ENCODE measurements at regions not wholly inside any gene's neighbourhood (a gene's known extent, or its start where the extent isn't known, plus 50 kb on each side); places are given as distances from the start of the nearest gene placed in this dataset.

DNA sequence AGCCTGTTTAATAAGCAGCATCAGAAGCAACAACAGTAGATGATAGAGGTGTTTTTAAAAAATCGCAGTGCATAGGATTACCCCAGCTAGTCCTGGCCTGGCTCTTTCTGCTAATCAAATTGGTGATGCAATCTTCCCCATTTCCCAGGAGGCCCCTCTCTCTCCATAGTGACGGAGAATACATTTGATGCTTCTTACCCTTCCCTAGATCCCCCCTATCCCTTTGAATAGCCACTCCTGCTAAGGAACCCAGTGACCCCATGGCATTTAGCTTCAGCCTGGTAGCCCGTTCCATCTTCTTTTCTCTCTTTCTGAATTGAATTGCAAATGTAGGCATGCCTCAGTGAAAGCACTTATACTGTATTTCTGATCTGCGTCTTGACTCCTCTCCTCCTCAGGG lies 223.6 kb upstream of the GAP43 start:
- intact Hi-C loops (cut with micrococcal nuclease; ENCODE audit: unreplicated experiment) = no loop called here
- CTCF ChIA-PET = no interaction called here
- Histone ChIP-seq H3K27ac (ENCODE audit: low read depth, low read length, poor library complexity, severe bottlenecking) (no peak overlapping the region), H3K4me3 (ENCODE audit: low read depth, low read length, poor library complexity, severe bottlenecking) (no peak overlapping the region), H3K27me3 (replicated peaks; ENCODE audit: insufficient read depth, low read depth, low read length, poor library complexity) (no peaks in the 10 kb centered on the region), H3K9me3 (ENCODE audit: low read depth, low read length, poor library complexity, severe bottlenecking) (no peaks in the 10 kb centered on the region), H3K4me1 (ENCODE audit: insufficient read depth, low read length, poor library complexity, severe bottlenecking) (no peaks in the 10 kb centered on the region), H3K36me3 (ENCODE audit: insufficient read depth, low read length, poor library complexity, severe bottlenecking) (no peaks in the 10 kb centered on the region)
- no peak for TF ChIP-seq CTCF (conservative IDR thresholded peaks at IDR 0.05; ENCODE audit: low read depth, low read length)
- no peak for TF ChIP-seq EZH2 (IDR thresholded peaks at IDR 0.05; ENCODE audit: borderline replicate concordance, low read depth, low read length, poor library complexity, severe bottlenecking)
- POLR2A ChIA-PET (ENCODE audit: low non-redundant PET) = no interaction called here
- peak; percentile 18 for DNase-seq (ENCODE audit: low spot score)
- BruUV-seq (replicated peaks) = no TSS peak

GRCh38 chr3:115401298-115401697 lies 222.0 kb upstream of the GAP43 start:
- BruUV-seq (replicated peaks) = no TSS peak
- no peak for TF ChIP-seq EZH2 (IDR thresholded peaks at IDR 0.05; ENCODE audit: borderline replicate concordance, low read depth, low read length, poor library complexity, severe bottlenecking)
- TF ChIP-seq CTCF (conservative IDR thresholded peaks at IDR 0.05; ENCODE audit: low read depth, low read length) = no peak
- DNase-seq (ENCODE audit: low spot score) = no peak
- no peaks in the 10 kb centered on the region for H3K27me3 ChIP-seq (replicated peaks; ENCODE audit: insufficient read depth, low read depth, low read length, poor library complexity)
- ChIA-PET POLR2A (ENCODE audit: low non-redundant PET) (no interaction called here), CTCF (no interaction called here)
- H3K27ac ChIP-seq (ENCODE audit: low read depth, low read length, poor library complexity, severe bottlenecking) = no peak overlapping the region
- H3K4me1 ChIP-seq (ENCODE audit: insufficient read depth, low read length, poor library complexity, severe bottlenecking) = no peaks in the 10 kb centered on the region
- no peak overlapping the region for H3K4me3 ChIP-seq (ENCODE audit: low read depth, low read length, poor library complexity, severe bottlenecking)
- no peaks in the 10 kb centered on the region for H3K9me3 ChIP-seq (ENCODE audit: low read depth, low read length, poor library complexity, severe bottlenecking)
- no peaks in the 10 kb centered on the region for H3K36me3 ChIP-seq (ENCODE audit: insufficient read depth, low read length, poor library complexity, severe bottlenecking)
- intact Hi-C loops (cut with micrococcal nuclease; ENCODE audit: unreplicated experiment) = no loop called here

DNA sequence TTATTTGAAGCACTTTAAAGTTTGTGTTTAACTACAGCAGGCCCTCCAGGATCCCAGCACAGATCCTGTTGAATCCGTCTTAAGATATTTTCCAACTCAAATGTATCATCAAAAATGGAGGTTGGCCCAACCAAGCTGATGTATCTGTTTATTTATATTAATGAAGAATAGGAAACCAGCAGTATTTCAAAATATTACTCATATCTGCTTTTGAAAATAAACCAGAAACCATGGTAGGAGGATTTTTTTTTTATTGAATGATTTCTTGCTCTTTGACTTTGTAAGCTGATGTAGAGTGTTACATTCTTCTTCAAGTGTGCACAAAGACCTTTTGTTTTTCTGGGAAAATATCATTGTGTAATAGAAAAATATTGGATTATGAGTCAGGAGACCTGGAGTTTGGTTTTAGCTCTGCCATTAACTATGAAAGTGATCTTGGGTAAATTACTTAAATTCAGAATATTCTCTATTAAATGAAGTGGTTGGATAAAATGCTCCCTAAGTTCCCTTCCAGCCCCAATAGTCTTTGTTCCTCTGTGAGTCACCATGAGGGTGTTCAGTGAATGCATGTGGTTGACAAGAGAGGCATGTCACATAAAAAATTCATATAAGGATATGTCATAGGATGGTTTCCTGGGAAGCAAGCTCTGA lies 221.3 kb upstream of the GAP43 start:
- POLR2A ChIA-PET (ENCODE audit: low non-redundant PET) = no interaction called here
- Histone ChIP-seq H3K27me3 (replicated peaks; ENCODE audit: insufficient read depth, low read depth, low read length, poor library complexity) (no peaks in the 10 kb centered on the region), H3K27ac (ENCODE audit: low read depth, low read length, poor library complexity, severe bottlenecking) (no peak overlapping the region), H3K36me3 (ENCODE audit: insufficient read depth, low read length, poor library complexity, severe bottlenecking) (no peaks in the 10 kb centered on the region), H3K4me1 (ENCODE audit: insufficient read depth, low read length, poor library complexity, severe bottlenecking) (no peaks in the 10 kb centered on the region), H3K9me3 (ENCODE audit: low read depth, low read length, poor library complexity, severe bottlenecking) (no peaks in the 10 kb centered on the region), H3K4me3 (ENCODE audit: low read depth, low read length, poor library complexity, severe bottlenecking) (no peak overlapping the region)
- no TSS peak for BruUV-seq (replicated peaks)
- intact Hi-C loops (cut with micrococcal nuclease; ENCODE audit: unreplicated experiment) = no loop called here
- TF ChIP-seq CTCF (conservative IDR thresholded peaks at IDR 0.05; ENCODE audit: low read depth, low read length) = no peak
- no peak for TF ChIP-seq EZH2 (IDR thresholded peaks at IDR 0.05; ENCODE audit: borderline replicate concordance, low read depth, low read length, poor library complexity, severe bottlenecking)
- CTCF ChIA-PET = no interaction called here
- no peak for DNase-seq (ENCODE audit: low spot score)

Measured in A673 (cell line).